ENCODE measurements at regions not wholly inside any gene's neighbourhood (a gene's known extent, or its start where the extent isn't known, plus 50 kb on each side); places are given as distances from the start of the nearest gene placed in this dataset.

DNA sequence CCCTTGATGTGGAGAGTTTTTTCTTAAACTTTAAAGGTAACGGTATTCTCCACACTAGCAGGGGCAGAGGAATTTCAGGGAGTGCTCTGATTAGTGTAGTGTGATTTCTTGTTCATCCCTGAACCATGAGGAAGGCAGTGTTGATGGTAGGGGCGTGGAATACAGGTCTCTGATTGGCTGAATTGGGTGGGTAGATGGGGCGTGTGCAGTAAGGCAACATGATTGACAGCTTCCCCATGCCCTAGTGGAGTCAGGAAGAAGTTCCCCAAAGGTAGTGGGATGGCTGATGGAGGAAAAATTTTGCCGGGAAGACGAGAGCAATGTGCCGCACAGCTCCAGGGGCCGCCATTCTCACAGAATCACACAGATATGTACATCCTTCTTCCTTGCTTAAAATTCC, 97.4 kb upstream of the SALL4 start:
- Histone ChIP-seq H3K27me3 (ENCODE audit: insufficient read depth, low read length) (no peaks in the 10 kb centered on the region; the same call in 1 of the 2 replicates), H3K4me1 (ENCODE audit: insufficient read depth, low read length, severe bottlenecking) (no peaks in the 10 kb centered on the region), H3K27ac (ENCODE audit: low read depth, low read length, poor library complexity, severe bottlenecking) (no peak overlapping the region), H3K79me2 (ENCODE audit: insufficient read depth, low read length) (no peaks in the 10 kb centered on the region), H2AFZ (ENCODE audit: low read length) (no peak overlapping the region), H3K9me3 (ENCODE audit: low read length) (no peaks in the 10 kb centered on the region), H3F3A (ENCODE audit: insufficient read depth, low read length) (no peaks in the 10 kb centered on the region), H3K9ac (ENCODE audit: low read length) (no peak overlapping the region), H3K4me3 (ENCODE audit: low read depth, low read length, poor library complexity, severe bottlenecking) (no peak overlapping the region), H3K36me3 (ENCODE audit: insufficient read depth, low read length) (no peaks in the 10 kb centered on the region), H4K20me1 (ENCODE audit: insufficient read depth, low read length) (no peaks in the 10 kb centered on the region), H3K9me2 (ENCODE audit: low read depth, low read length) (no peaks in the 10 kb centered on the region), H3K4me2 (ENCODE audit: low read length) (no peak overlapping the region)
- no peak for TF ChIP-seq EZH2 (IDR thresholded peaks at IDR 0.05; ENCODE audit: borderline replicate concordance, low read length)
- TF ChIP-seq, protein P1, sequence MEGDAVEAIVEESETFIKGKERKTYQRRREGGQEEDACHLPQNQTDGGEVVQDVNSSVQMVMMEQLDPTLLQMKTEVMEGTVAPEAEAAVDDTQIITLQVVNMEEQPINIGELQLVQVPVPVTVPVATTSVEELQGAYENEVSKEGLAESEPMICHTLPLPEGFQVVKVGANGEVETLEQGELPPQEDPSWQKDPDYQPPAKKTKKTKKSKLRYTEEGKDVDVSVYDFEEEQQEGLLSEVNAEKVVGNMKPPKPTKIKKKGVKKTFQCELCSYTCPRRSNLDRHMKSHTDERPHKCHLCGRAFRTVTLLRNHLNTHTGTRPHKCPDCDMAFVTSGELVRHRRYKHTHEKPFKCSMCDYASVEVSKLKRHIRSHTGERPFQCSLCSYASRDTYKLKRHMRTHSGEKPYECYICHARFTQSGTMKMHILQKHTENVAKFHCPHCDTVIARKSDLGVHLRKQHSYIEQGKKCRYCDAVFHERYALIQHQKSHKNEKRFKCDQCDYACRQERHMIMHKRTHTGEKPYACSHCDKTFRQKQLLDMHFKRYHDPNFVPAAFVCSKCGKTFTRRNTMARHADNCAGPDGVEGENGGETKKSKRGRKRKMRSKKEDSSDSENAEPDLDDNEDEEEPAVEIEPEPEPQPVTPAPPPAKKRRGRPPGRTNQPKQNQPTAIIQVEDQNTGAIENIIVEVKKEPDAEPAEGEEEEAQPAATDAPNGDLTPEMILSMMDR (IDR thresholded peaks at IDR 0.05; ENCODE audit: low read length): no peak

DNA sequence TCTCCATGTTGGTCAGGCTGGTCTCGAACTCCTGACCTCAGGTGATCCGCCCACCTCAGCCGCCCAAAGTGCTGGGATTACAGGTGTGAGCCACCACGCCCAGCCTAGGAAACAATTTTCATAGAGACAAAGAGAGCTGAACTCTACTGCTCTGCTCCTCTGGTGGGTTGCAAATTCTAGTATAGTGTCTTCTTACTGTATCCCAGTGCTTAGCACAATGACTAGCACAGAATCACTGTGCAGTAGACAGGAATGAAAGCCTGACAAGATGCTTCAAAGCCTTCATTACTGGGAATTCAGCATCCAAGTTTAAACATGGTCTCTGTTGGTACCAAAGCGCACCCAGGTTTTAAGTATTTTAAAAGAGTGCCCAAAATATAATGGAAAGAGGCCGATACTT, 96.5 kb upstream of the SALL4 start:
- H3K36me3 ChIP-seq (ENCODE audit: insufficient read depth, low read length): no peaks in the 10 kb centered on the region
- no peaks in the 10 kb centered on the region for H3K79me2 ChIP-seq (ENCODE audit: insufficient read depth, low read length)
- H3K4me1 ChIP-seq (ENCODE audit: insufficient read depth, low read length, severe bottlenecking): no peaks in the 10 kb centered on the region

DNA sequence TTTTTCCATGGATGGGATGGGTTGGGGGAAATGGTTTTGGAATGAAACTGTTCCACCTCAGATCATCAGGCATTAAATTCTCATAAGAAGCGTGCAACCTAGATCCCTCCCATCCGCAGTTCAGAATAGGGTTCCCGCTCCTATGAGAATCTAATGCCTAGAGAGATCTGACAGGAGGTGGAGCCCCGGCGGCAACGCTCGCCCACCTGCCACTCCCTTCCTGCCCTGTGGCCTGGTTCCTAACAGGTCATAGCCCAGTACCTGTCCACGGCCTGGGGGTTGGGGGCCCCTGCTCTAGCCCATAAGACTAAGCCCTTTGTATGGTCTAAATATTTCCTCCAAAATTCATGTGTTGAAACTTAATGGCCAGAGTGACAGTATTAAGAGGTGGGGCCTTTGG, 92.3 kb upstream of the SALL4 start:
- Histone ChIP-seq H3K9me2 (ENCODE audit: low read depth, low read length) (no peaks in the 10 kb centered on the region), H3K79me2 (ENCODE audit: insufficient read depth, low read length) (no peaks in the 10 kb centered on the region), H3K4me1 (ENCODE audit: insufficient read depth, low read length, severe bottlenecking) (no peaks in the 10 kb centered on the region), H4K20me1 (ENCODE audit: insufficient read depth, low read length) (no peaks in the 10 kb centered on the region), H3K36me3 (ENCODE audit: insufficient read depth, low read length) (no peaks in the 10 kb centered on the region), H3K27me3 (ENCODE audit: insufficient read depth, low read length) (no peaks in the 10 kb centered on the region), H3F3A (ENCODE audit: insufficient read depth, low read length) (no peaks in the 10 kb centered on the region), H3K27ac (ENCODE audit: low read depth, low read length, poor library complexity, severe bottlenecking) (no peak overlapping the region), H3K9ac (ENCODE audit: low read length) (no peak overlapping the region), H3K4me2 (ENCODE audit: low read length) (no peak overlapping the region), H2AFZ (ENCODE audit: low read length) (no peak overlapping the region), H3K9me3 (ENCODE audit: low read length) (no peaks in the 10 kb centered on the region), H3K4me3 (ENCODE audit: low read depth, low read length, poor library complexity, severe bottlenecking) (no peak overlapping the region)
- no peak for TF ChIP-seq EZH2 (IDR thresholded peaks at IDR 0.05; ENCODE audit: borderline replicate concordance, low read length)
- TF ChIP-seq, protein P1 (IDR thresholded peaks at IDR 0.05; ENCODE audit: low read length): no peak

More for the DNA sequence above, 96.5 kb upstream of the SALL4 start:
- Histone ChIP-seq H3K9me2 (ENCODE audit: low read depth, low read length) (no peaks in the 10 kb centered on the region), H3K4me3 (ENCODE audit: low read depth, low read length, poor library complexity, severe bottlenecking) (no peak overlapping the region), H3K27ac (ENCODE audit: low read depth, low read length, poor library complexity, severe bottlenecking) (no peak overlapping the region), H3K9me3 (ENCODE audit: low read length) (no peaks in the 10 kb centered on the region), H3K4me2 (ENCODE audit: low read length) (no peak overlapping the region), H3K9ac (ENCODE audit: low read length) (no peak overlapping the region), H3K27me3 (ENCODE audit: insufficient read depth, low read length) (no peaks in the 10 kb centered on the region; the same call in 1 of the 2 replicates), H3F3A (ENCODE audit: insufficient read depth, low read length) (no peaks in the 10 kb centered on the region), H4K20me1 (ENCODE audit: insufficient read depth, low read length) (no peaks in the 10 kb centered on the region), H2AFZ (ENCODE audit: low read length) (no peak overlapping the region)
- TF ChIP-seq, protein P1 (IDR thresholded peaks at IDR 0.05; ENCODE audit: low read length): no peak
- TF ChIP-seq EZH2 (IDR thresholded peaks at IDR 0.05; ENCODE audit: borderline replicate concordance, low read length): no peak

Measured in OCI-LY1 (cell line).